CD14-positive monocyte (primary cell): ENCODE measurements at regions not wholly inside any gene's neighbourhood (a gene's known extent, or its start where the extent isn't known, plus 50 kb on each side); places are given as distances from the start of the nearest gene placed in this dataset.

Experiments
- DNase-seq, 3 donors: peaks; one replicate each; pipeline ENCODE4 v3.0.0-alpha.2; 2011 to 2022
- H2AFZ ChIP-seq: 2 replicates; pipeline ENCODE4 v1.6.0; 2012; ENCODE audit warnings: mild to moderate bottlenecking, low read depth, low read length, inconsistent platforms; ENCODE audit not compliant: insufficient read depth, poor library complexity, severe bottlenecking
- H3K27ac ChIP-seq, 2 donors: 1 replicate in 1 of 2; 2 replicates in 1 of 2; pipeline ENCODE4 v1.5.1; 2012 to 2013; ENCODE audit warnings: low read length in 2 of 2, control low read depth in 1 of 2, inconsistent platforms in 1 of 2, low read depth in 1 of 2, mild to moderate bottlenecking in 1 of 2
- H3K27me3 ChIP-seq, 2 donors: one replicate each; pipeline versions ENCODE4 v1.6.0 to v1.6.1; 2011 to 2013; ENCODE audit warnings: low read length in 2 of 2; ENCODE audit not compliant: control insufficient read depth in 2 of 2, insufficient read depth in 2 of 2
- H3K36me3 ChIP-seq, 2 donors: replicated peaks in 1 of 2; 1 replicate in 1 of 2; 2 replicates in 1 of 2; pipeline versions ENCODE4 v1.5.1 to v1.6.1; 2012 to 2013; ENCODE audit warnings: low read length in 2 of 2, control low read depth in 1 of 2, inconsistent platforms in 1 of 2, mild to moderate bottlenecking in 1 of 2; ENCODE audit not compliant: insufficient read depth in 2 of 2, control insufficient read depth in 1 of 2
- H3K4me1 ChIP-seq, 2 donors: 1 replicate in 1 of 2; 2 replicates in 1 of 2; pipeline versions ENCODE4 v1.5.1 to v1.6.1; 2012 to 2013; ENCODE audit warnings: low read length in 2 of 2, control low read depth in 1 of 2, inconsistent platforms in 1 of 2, mild to moderate bottlenecking in 1 of 2, moderate library complexity in 1 of 2; ENCODE audit not compliant: insufficient read depth in 2 of 2, control insufficient read depth in 1 of 2
- H3K4me2 ChIP-seq: replicated peaks from 2 replicates; pipeline ENCODE3; 2012; ENCODE audit warnings: low read length, moderate library complexity, mild to moderate bottlenecking; ENCODE audit not compliant: poor library complexity, severe bottlenecking; ENCODE audit errors: extremely low read depth
- H3K4me3 ChIP-seq, 3 experiments: fragments of 200-600 bp in 1 of 3; sonication (generic) in 1 of 3; replicated peaks in 1 of 3; 1 replicate in 2 of 3; 2 replicates in 1 of 3; pipeline ENCODE4 v1.5.1; 2011 to 2013; ENCODE audit warnings: low read length in 3 of 3, mild to moderate bottlenecking in 3 of 3, control low read depth in 2 of 3, low read depth in 2 of 3, inconsistent platforms in 1 of 3, moderate library complexity in 1 of 3
- H3K79me2 ChIP-seq: 2 replicates; pipeline ENCODE4 v1.6.0; 2012; ENCODE audit warnings: mild to moderate bottlenecking, control low read depth, inconsistent platforms, low read length, moderate library complexity; ENCODE audit not compliant: insufficient read depth
- H3K9ac ChIP-seq: 2 replicates; pipeline ENCODE4 v1.6.0; 2017; ENCODE audit warnings: low read length, mild to moderate bottlenecking; ENCODE audit not compliant: insufficient read depth, poor library complexity, severe bottlenecking
- H3K9me3 ChIP-seq, 2 donors: replicated peaks in 1 of 2; 1 replicate in 1 of 2; 2 replicates in 1 of 2; pipeline versions ENCODE4 v1.5.1 to v1.6.1; 2012 to 2013; ENCODE audit warnings: low read length in 2 of 2, control low read depth in 1 of 2; ENCODE audit not compliant: control insufficient read depth in 1 of 2, insufficient read depth in 1 of 2
- H4K20me1 ChIP-seq: 2 replicates; pipeline ENCODE4 v1.6.0; 2012; ENCODE audit warnings: mild to moderate bottlenecking, low read length, control low read depth, moderate library complexity; ENCODE audit not compliant: insufficient read depth
- H3K27ac Mint-ChIP-seq, 7 donors: one replicate each; pipeline ENCODE4 v1.8.0; 2020; ENCODE audit warnings: mild to moderate bottlenecking in 7 of 7, mixed read lengths in 7 of 7, moderate library complexity in 6 of 7, inconsistent platforms in 2 of 7
- H3K27me3 Mint-ChIP-seq, 3 donors: one replicate each; pipeline ENCODE4 v1.8.0; 2021 to 2022; ENCODE audit warnings: low read depth in 3 of 3, mild to moderate bottlenecking in 3 of 3, mixed read lengths in 3 of 3, moderate library complexity in 3 of 3, inconsistent platforms in 1 of 3
- H3K36me3 Mint-ChIP-seq, 2 donors: one replicate each; pipeline ENCODE4 v1.8.0; 2020; ENCODE audit warnings: mixed read lengths in 2 of 2, inconsistent platforms in 1 of 2, mild to moderate bottlenecking in 1 of 2
- H3K4me1 Mint-ChIP-seq: one replicate; pipeline ENCODE4 v1.8.0; 2020; ENCODE audit warnings: mild to moderate bottlenecking, mixed read lengths
- H3K4me3 Mint-ChIP-seq, 2 donors: one replicate each; pipeline ENCODE4 v1.8.0; 2020; ENCODE audit warnings: mild to moderate bottlenecking in 2 of 2, mixed read lengths in 2 of 2, moderate library complexity in 1 of 2
- H3K9me3 Mint-ChIP-seq, 7 donors: one replicate each; pipeline ENCODE4 v1.8.0; 2020 to 2022; ENCODE audit warnings: mixed read lengths in 7 of 7, mild to moderate bottlenecking in 6 of 7, moderate library complexity in 6 of 7, inconsistent platforms in 2 of 7
- CTCF ChIP-seq: fragments of 200-600 bp; IDR thresholded peaks from one replicate; pipeline ENCODE4 v1.8.0; 2022; ENCODE audit warnings: antibody characterized with exemption, mild to moderate bottlenecking
- WGBS: methylation state at CpG from one replicate; pipeline ENCODE4 v1.1.5; 2013; ENCODE audit warnings: missing lambda C conversion rate; ENCODE audit not compliant: insufficient coverage; 5-methylcytosine and 5-hydroxymethylcytosine counted together
- intact Hi-C, 2 donors: fragments of 100-400 bp; cut with micrococcal nuclease; formaldehyde crosslinking; loops; one replicate each; pipeline versions ENCODE4 v1.15.0 to v1.15.1; 2023

DNA sequence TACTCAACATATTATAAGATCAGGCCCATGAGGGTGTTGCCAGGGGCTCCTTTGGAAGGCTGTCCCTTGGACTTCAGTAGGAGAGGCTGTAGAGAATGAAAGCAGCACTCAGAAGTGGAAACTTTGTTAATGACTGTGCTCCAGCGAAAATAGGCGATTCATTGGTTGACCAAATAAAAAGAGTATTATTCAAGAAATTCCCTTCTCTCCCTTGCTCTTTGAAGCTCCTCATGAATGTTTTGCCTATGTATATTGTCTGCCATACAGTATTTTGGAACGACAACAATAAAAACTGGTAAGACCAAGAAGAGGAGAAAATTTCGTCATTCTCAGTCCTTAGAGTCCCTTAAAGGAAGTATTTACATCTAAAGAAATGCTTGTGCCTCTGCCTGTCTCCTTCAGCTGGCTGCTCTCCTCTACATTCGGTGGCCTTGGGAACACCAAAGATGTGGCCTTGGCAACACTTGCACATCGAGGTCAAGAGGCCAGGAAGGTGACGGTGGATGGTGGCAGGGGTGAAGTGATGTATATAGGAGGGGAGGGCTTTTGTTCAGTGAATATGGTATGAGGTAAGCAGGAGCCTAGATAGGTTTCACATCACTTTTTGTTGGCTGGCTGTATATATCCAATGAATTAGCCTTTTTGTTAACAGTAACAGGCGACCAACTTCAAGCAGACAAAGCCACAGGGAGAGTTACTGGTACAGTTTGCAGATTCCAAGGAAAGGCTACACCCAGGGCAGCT is 95.0 kb upstream of the ACTBL2 start:
- WGBS: 56% methylated on average over 4 of the region's 8 CpGs
- Histone ChIP-seq H3K27me3 (no peaks in the 10 kb centered on the region), H3K4me3 (no peak overlapping the region), H4K20me1 (no peaks in the 10 kb centered on the region), H3K4me1 (no peaks in the 10 kb centered on the region), H2AFZ (no peak overlapping the region), H3K27ac (no peak overlapping the region), H3K9ac (no peak overlapping the region), H3K4me2 (no peak overlapping the region), H3K79me2 (no peaks in the 10 kb centered on the region), H3K9me3 (peaks cover 0 to 3% of the 10 kb centered on the region in 2 donors), H3K36me3 (no peaks in the 10 kb centered on the region)
- Mint-ChIP-seq H3K27me3 (no peaks in the 10 kb centered on the region), H3K27ac (no peak overlapping the region), H3K9me3 (peaks cover 0 to 9% (median 3%) of the 10 kb centered on the region in 7 donors), H3K4me3 (no peak overlapping the region), H3K36me3 (no peaks in the 10 kb centered on the region), H3K4me1 (no peaks in the 10 kb centered on the region)
- intact Hi-C loops: no loop called here
- TF ChIP-seq CTCF: no peak
- no peak for DNase-seq

- Histone ChIP-seq H2AFZ (no peak overlapping the region), H3K4me2 (no peak overlapping the region), H3K27ac (no peak overlapping the region), H3K4me3 (no peak overlapping the region), H3K79me2 (no peaks in the 10 kb centered on the region), H3K4me1 (no peaks in the 10 kb centered on the region), H3K36me3 (no peaks in the 10 kb centered on the region), H4K20me1 (no peaks in the 10 kb centered on the region), H3K9ac (no peak overlapping the region), H3K9me3 (peaks cover 0 to 3% of the 10 kb centered on the region in 2 donors), H3K27me3 (no peaks in the 10 kb centered on the region)
- intact Hi-C loops: no loop called here
- Mint-ChIP-seq H3K4me3 (no peak overlapping the region), H3K4me1 (no peaks in the 10 kb centered on the region), H3K36me3 (no peaks in the 10 kb centered on the region), H3K27ac (no peak overlapping the region), H3K9me3 (peaks cover 0 to 6% (median 3%) of the 10 kb centered on the region in 7 donors), H3K27me3 (peaks cover 0 to 2% (median 0%) of the 10 kb centered on the region in 3 donors)
- DNase-seq: no peak
- 100% methylated on average over 3 of the region's 6 CpGs for WGBS
- TF ChIP-seq CTCF: no peak
Measured at GRCh38 chr5:57576317-57576716, 93.7 kb upstream of the ACTBL2 start.
